ENCODE measurements at regions not wholly inside any gene's neighbourhood (a gene's known extent, or its start where the extent isn't known, plus 50 kb on each side); places are given as distances from the start of the nearest gene placed in this dataset.

DNA sequence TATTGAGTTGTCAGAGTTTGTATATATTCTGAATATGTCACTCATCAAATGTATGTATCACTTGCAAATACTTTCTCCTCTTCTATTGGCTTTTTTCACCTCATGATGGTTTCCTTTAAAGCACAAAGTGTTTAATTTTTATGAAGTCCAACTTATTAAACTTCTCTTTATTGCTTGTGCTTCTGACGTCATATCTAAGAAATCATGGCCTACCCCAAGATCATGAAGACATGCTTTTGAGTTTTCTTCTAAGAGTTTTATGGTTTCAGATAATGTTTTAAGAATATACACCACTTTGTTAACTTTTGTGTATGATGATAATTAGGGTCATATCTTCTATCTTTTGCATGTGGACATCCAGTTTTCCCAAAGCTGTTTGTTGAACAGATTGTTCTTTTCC, 417.2 kb upstream of the ATP10A start:
- TF ChIP-seq POLR2A (IDR thresholded peaks at IDR 0.05; ENCODE audit: low read depth, low read length): no peak
- TF ChIP-seq POLR2AphosphoS5 (IDR thresholded peaks at IDR 0.05; ENCODE audit: low read depth, low read length): no peak
- TF ChIP-seq TAF1 (IDR thresholded peaks at IDR 0.05; ENCODE audit: low read depth, low read length): no peak
- no peak for TF ChIP-seq SPI1 (IDR thresholded peaks at IDR 0.05; ENCODE audit: low read depth, low read length)
- TF ChIP-seq PAX5 (IDR thresholded peaks at IDR 0.05; ENCODE audit: insufficient read depth, low read length, severe bottlenecking): no peak
- TF ChIP-seq POU2F2 (IDR thresholded peaks at IDR 0.05; ENCODE audit: low read depth, low read length): no peak

All from GM12891 (cell line).